Skeletal muscle cell (primary cell): ENCODE measurements at regions not wholly inside any gene's neighbourhood (a gene's known extent, or its start where the extent isn't known, plus 50 kb on each side); places are given as distances from the start of the nearest gene placed in this dataset.
"Not testable (repeated sequence)": the region's sequence is repeated elsewhere in the genome, so short reads cannot be mapped to it uniquely, and the experiment has no call there.

ENCODE experiments used
- DNase-seq: peaks from one replicate; pipeline ENCODE4 v3.0.0-alpha.2; 2010; ENCODE audit warnings: low read depth
- H3K4me3 ChIP-seq: 2 replicates; pipeline ENCODE4 v1.5.1; 2011; ENCODE audit warnings: low read depth, mild to moderate bottlenecking, control low read depth, low read length, moderate library complexity

GRCh38 chr6:19712998-19713397 is 124.2 kb upstream of the ID4 start:
- no peak for DNase-seq
- H3K4me3 ChIP-seq, result no peak overlapping the region

DNA sequence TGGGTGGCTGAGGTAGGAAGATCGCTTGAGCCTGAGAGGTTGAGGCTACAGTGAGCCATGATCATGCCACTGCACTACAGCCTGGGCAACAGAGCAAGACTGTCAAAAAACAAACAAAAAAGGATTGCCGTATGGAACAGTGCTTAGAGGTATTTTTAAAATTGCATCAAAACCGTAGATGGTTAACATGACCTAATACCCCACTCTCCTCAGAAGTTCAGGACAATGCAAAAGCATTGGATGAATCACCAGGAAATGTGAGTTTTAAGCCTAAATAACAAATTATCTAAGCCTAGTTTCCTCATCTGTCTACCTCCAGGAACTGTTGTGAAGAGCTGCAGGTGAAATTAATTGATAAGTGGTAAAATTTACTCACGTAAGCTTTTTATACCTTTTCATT is 123.8 kb upstream of the ID4 start:
- no peak overlapping the region for H3K4me3 ChIP-seq
- no peak for DNase-seq

- no peak for DNase-seq
- no peak overlapping the region for H3K4me3 ChIP-seq
Observed at GRCh38 chr6:19713984-19714383, 123.2 kb upstream of the ID4 start.

GRCh38 chr6:19714434-19715166 is 122.6 kb upstream of the ID4 start:
- H3K4me3 ChIP-seq, result no peak overlapping the region
- no peak for DNase-seq

DNA sequence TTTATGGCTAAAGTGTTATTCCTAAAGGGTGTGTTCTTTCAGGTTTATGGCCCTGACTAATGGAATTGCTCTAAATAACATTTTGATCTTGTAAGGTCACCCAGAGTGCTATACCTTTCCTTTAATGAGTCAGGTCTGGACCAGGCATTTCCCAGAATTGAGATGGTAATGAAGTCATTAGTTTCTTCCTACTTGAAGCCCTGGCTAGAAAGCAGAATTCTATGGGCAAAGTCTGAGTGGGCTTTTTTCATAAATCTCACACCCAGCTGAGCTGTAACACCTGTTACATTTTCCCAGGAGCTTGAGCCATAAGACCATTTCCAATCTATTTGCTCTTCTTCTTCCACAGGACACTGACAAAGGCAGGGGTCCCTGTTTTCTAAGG is 122.0 kb upstream of the ID4 start:
- DNase-seq, result no peak
- H3K4me3 ChIP-seq, result no peak overlapping the region

DNA sequence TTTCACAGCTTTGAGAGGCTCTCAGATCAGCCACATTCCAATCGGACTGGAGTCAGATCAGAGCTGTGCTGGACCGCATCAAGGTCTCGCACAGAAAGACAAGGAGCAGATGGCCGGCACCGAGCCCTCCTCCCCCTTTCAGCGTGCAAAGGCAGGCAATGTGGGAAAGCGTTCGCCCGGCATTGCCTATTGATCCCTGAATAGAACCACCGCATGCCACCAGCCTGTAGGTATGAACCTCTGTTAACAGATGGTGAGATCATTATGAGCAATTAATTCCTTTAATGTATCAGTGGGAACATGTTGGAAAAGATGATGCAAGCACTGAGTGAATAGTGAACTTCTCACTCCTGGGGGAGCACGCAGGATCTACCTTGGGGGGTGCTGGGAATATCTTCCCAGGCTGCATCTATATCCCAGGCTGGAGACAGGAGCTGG is 117.5 kb upstream of the ID4 start:
- H3K4me3 ChIP-seq, result no peak overlapping the region
- DNase-seq, result no peak

- H3K4me3 ChIP-seq, result no peak overlapping the region
- DNase-seq, result no peak
Observed at GRCh38 chr6:19721766-19722377, 115.3 kb upstream of the ID4 start.

DNA sequence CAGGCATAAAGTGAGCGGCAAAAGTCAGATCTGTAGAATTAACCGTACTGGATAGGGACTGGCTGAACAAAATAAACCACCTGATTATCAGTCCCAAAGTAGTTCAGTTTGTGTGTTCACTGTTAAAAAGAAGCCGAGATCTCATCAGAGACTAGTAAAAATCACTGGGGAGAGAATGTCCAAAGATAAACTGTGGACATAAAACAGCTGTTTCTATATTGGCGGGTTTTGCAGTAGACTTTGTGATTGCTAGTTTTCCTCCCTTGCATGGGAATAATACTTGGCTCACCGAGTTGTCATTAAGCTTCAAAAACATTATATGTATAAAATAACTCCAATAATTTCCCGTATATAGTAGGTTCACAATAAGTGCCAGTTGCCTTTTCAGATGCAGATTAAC is 114.2 kb upstream of the ID4 start:
- no peak for DNase-seq
- no peak overlapping the region for H3K4me3 ChIP-seq

DNA sequence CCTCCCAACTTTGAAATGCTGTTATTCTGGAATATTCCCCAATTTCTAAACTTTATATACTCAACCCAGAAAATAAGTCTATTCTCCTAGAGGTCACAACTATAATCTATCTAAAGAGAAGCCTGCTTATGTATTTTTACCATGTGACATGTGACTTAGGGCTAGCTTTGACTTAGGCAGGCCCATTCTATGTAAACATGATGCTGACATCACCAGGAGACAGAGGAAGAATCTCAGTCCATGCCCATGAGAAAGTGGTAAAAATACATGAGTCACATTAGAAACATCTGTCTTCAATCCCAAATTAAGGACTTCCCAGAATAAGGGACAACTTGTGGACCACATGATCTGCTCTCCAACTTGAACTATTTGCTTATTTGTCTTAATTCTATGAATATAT is 113.6 kb upstream of the ID4 start:
- DNase-seq, result peak; percentile 79
- H3K4me3 ChIP-seq, result no peak overlapping the region

DNA sequence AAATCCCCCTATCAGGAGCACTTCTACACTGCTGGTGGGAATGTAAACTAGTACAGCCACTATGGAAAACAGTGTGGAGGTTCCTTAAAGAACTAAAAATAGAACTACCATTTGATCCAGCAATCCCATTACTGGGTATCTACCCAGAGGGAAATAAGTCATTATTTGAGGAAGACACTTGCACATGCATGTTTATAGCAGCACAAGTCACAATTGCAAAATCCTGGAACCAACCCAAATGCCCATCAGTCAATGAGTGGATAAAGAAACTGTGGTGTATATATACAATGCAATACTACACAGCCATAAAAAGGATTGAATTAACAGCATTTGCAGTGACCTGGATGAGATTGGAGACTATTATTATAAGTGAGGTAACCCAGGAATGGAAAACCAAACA is 111.7 kb upstream of the ID4 start:
- not testable (repeated sequence) for H3K4me3 ChIP-seq, DNase-seq

DNA sequence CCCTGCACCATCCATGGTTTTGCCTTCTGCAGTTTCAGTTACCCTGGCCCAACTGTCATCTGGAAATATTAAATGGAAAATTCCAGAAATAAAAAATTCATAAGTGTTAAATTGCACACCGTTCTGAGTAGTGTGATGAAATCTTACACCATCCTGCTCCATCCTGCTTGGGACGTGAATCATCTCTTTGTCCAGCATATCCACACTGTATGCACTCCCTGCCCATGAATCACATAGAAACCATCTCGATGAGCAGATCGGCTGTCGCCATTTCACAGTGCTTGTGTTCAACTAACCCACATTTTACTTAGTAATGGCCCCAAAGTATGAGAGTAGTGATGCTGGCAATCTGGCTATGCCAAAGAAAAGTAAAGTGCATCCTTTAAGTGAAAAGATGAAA is 105.9 kb upstream of the ID4 start:
- no peak overlapping the region for H3K4me3 ChIP-seq
- peak; percentile 90 for DNase-seq

DNA sequence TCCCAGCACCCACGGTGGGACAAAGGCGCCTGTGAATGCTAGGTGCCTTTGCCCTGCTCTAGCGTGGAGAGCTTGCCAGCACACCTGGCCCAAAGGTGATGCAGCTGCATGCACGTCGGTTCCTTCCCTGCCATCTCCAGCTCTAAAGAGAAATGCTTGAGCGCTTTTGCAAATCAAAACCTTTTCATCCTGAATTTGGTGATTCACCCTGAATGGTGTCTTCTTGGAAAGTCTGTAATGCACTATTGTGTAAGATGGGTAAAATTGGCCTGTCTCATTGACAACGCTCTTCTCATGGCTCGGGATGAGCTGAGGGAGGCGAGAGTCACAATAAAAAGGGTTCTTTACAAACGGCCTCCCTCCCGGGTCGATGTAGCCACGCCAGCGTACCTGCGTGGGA is 103.1 kb upstream of the ID4 start:
- no peak for DNase-seq
- H3K4me3 ChIP-seq, result no peak overlapping the region

- no peak overlapping the region for H3K4me3 ChIP-seq
- DNase-seq, result no peak
Observed at GRCh38 chr6:19734519-19734918, 102.7 kb upstream of the ID4 start.

- DNase-seq, result no peak
- H3K4me3 ChIP-seq, result no peak overlapping the region
Observed at GRCh38 chr6:19736066-19736465, 101.1 kb upstream of the ID4 start.

GRCh38 chr6:19738010-19738409 is 99.2 kb upstream of the ID4 start:
- DNase-seq, result no peak
- H3K4me3 ChIP-seq, result no peak overlapping the region

- no peak overlapping the region for H3K4me3 ChIP-seq
- no peak for DNase-seq
Observed at GRCh38 chr6:19749722-19750121, 87.4 kb upstream of the ID4 start.

DNA sequence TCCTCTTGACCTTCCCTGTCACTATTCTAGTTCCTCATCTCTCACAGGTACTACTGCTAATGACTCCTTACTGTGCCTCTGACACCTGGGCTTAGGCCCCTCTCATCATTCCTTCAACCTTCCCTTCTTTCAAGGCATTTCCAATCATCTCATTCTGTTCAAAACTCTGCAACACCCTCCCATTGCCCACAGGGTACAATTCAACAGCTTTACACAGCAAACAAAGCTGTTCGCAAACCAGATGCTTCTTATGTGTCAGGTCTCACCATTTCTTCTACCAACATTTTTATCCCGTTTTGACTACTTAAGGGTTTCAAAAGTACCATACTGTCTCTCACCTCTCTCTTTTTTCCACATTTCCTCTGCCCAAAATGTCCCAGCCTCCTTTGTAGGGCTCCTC is 84.4 kb upstream of the ID4 start:
- DNase-seq, result no peak
- H3K4me3 ChIP-seq, result no peak overlapping the region

GRCh38 chr6:19753826-19754225 is 83.3 kb upstream of the ID4 start:
- DNase-seq, result no peak
- no peak overlapping the region for H3K4me3 ChIP-seq

GRCh38 chr6:19754686-19755085 is 82.5 kb upstream of the ID4 start:
- DNase-seq, result no peak
- no peak overlapping the region for H3K4me3 ChIP-seq

GRCh38 chr6:19755181-19755580 is 82.0 kb upstream of the ID4 start:
- no peak overlapping the region for H3K4me3 ChIP-seq
- no peak for DNase-seq

DNA sequence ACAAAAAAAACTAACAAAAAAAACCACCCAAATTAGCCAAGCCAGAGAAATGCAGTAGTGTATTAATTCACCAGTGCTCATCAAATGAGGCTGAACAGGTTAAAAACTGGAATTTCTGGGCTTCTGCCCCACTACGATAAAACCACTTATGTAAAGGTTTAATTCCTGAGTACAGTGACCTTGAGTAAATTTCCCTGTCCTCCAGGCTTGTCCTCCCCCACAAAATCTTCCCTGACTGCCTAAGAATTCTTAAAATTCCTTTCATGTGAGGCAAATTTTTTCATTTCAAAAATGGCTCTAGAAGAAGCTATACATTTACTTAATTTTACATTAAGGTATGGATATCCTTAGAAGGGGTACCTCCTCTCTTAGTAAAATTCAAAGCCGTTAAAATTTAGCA is 80.1 kb upstream of the ID4 start:
- DNase-seq, result no peak
- H3K4me3 ChIP-seq, result no peak overlapping the region
